ENCODE measurements at regions not wholly inside any gene's neighbourhood (a gene's known extent, or its start where the extent isn't known, plus 50 kb on each side); places are given as distances from the start of the nearest gene placed in this dataset.

DNA sequence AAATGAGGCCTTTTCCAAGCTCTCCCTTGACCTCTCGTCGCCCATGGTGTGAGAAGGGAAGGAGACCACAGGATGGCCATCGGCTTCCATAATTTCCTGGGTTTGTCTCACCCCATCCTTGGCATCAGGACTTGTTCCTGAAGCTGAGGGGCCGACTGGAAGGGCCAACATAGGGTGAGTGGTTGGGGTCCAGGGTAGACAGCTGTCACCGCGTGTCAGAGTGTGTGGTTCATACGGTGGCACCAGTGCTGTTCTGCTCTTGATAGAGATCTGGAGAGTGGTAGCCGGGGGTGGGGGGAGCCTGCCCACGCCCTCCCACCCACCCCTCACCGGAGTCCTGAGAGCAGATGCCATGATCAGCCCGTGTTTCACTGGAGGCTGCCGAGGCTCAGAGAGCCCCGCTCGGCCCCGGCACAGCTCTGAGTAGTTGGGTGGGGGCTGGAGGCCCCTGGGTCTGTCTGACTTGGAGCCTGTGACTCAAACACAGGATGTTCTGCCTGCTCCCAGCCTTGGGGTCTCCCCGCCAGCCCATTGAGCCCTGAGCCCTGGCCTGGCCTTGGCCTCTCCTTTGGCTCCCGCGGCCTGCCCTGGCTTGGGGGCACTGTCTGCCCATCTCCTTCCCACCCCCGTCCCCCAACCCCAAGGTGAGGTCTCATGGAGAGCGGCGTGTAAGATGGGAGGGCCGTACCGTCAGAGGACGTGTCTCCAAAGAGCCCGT lies 53.1 kb upstream of the IER5L start:
- BruUV-seq (replicated peaks), result no TSS peak
- Histone ChIP-seq H3K4me2 (ENCODE audit: low read depth, low read length) (no peak overlapping the region), H3K9ac (ENCODE audit: low read depth, low read length) (no peak overlapping the region), H3K27ac (ENCODE audit: insufficient read depth, low read length) (no peak overlapping the region), H3K9me3 (ENCODE audit: control insufficient read depth, insufficient read depth, low read length) (peaks cover 11% of the 10 kb centered on the region), H3K4me1 (ENCODE audit: control insufficient read depth, insufficient read depth, low read length) (no peaks in the 10 kb centered on the region), H3K27me3 (ENCODE audit: control insufficient read depth, insufficient read depth, low read length) (no peaks in the 10 kb centered on the region), H2BK5ac (ENCODE audit: low read depth, low read length, poor library complexity, severe bottlenecking) (no peak overlapping the region), H3K79me1 (ENCODE audit: low read depth in 1 of 2, low read length in 2 of 2) (no peaks in the 10 kb centered on the region), H3K36me3 (ENCODE audit: control insufficient read depth, insufficient read depth, low read length) (no peaks in the 10 kb centered on the region), H2BK20ac (ENCODE audit: low read depth, low read length) (no peak overlapping the region), H2AK9ac (replicated peaks; ENCODE audit: low read depth, low read length, poor library complexity) (no peak overlapping the region), H3K4ac (ENCODE audit: low read depth, low read length) (no peak overlapping the region), H2BK120ac (ENCODE audit: low read depth, low read length) (no peak overlapping the region), H3K4me3 (ENCODE audit: insufficient read depth, low read depth, low read length) (no peak overlapping the region), H4K20me1 (ENCODE audit: insufficient read depth, low read length) (no peaks in the 10 kb centered on the region), H3K14ac (replicated peaks; ENCODE audit: low read depth, low read length) (no peak overlapping the region), H3K56ac (ENCODE audit: extremely low read depth, insufficient read depth, low read length) (no peak overlapping the region), H3K9me1 (ENCODE audit: insufficient read depth, low read length) (0 out of 2 replicates have a peak, but pooled peaks cover under 1% of the 10 kb centered on the region), H2AK5ac (ENCODE audit: low read depth, low read length) (no peak overlapping the region), H2BK15ac (ENCODE audit: low read depth, low read length) (no peak overlapping the region), H4K91ac (ENCODE audit: insufficient read depth, low read depth, low read length) (no peak overlapping the region), H3K18ac (ENCODE audit: low read depth, low read length) (no peak overlapping the region), H4K8ac (ENCODE audit: low read depth in 2 of 2, low read length in 2 of 2) (no peak overlapping the region), H3K23ac (ENCODE audit: low read depth, low read length) (no peak overlapping the region), H4K5ac (ENCODE audit: low read depth, low read length) (no peak overlapping the region), H2AFZ (replicated peaks; ENCODE audit: low read length, poor library complexity) (no peak overlapping the region)
- dilution Hi-C loops (cut with HindIII; ENCODE audit: low sequenced_read_pairs, unreplicated experiment) (no loop called here), intact Hi-C loops (cut with micrococcal nuclease) (no loop called here), in situ Hi-C loops (cut with MboI; ENCODE audit: low sequenced_read_pairs) (no loop called here)
- CTCF ChIA-PET, result no interaction called here
- ATAC-seq (ENCODE audit: low read depth) (no peak), DNase-seq (no peak)
- 84% methylated on average over 5 of the region's 25 CpGs; no CpG with 5 or more reads in 1 of the 2 experiments for WGBS, 2 experiments (ENCODE audit: extremely low coverage in 2 of 2, insufficient read length in 1 of 2)
- POLR2A ChIA-PET (ENCODE audit: unreplicated experiment), result no interaction called here
- TF ChIP-seq, protein P1, sequence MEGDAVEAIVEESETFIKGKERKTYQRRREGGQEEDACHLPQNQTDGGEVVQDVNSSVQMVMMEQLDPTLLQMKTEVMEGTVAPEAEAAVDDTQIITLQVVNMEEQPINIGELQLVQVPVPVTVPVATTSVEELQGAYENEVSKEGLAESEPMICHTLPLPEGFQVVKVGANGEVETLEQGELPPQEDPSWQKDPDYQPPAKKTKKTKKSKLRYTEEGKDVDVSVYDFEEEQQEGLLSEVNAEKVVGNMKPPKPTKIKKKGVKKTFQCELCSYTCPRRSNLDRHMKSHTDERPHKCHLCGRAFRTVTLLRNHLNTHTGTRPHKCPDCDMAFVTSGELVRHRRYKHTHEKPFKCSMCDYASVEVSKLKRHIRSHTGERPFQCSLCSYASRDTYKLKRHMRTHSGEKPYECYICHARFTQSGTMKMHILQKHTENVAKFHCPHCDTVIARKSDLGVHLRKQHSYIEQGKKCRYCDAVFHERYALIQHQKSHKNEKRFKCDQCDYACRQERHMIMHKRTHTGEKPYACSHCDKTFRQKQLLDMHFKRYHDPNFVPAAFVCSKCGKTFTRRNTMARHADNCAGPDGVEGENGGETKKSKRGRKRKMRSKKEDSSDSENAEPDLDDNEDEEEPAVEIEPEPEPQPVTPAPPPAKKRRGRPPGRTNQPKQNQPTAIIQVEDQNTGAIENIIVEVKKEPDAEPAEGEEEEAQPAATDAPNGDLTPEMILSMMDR (conservative IDR thresholded peaks at IDR 0.05; ENCODE audit: low read depth, low read length), result no peak
- no peak for TF ChIP-seq BHLHE40 (IDR thresholded peaks at IDR 0.05; ENCODE audit: low read depth, low read length)
- no peak for TF ChIP-seq MAFK (IDR thresholded peaks at IDR 0.05; ENCODE audit: low read depth, low read length)
- TF ChIP-seq MXI1 (IDR thresholded peaks at IDR 0.05; ENCODE audit: borderline replicate concordance, low read depth, low read length), result no peak
- no peak for TF ChIP-seq SMC3 (IDR thresholded peaks at IDR 0.05; ENCODE audit: low read depth, low read length)
- no peak for TF ChIP-seq RFX5 (IDR thresholded peaks at IDR 0.05; ENCODE audit: low read depth, low read length)
- TF ChIP-seq, protein P2, sequence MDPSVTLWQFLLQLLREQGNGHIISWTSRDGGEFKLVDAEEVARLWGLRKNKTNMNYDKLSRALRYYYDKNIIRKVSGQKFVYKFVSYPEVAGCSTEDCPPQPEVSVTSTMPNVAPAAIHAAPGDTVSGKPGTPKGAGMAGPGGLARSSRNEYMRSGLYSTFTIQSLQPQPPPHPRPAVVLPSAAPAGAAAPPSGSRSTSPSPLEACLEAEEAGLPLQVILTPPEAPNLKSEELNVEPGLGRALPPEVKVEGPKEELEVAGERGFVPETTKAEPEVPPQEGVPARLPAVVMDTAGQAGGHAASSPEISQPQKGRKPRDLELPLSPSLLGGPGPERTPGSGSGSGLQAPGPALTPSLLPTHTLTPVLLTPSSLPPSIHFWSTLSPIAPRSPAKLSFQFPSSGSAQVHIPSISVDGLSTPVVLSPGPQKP (IDR thresholded peaks at IDR 0.05; ENCODE audit: borderline replicate concordance, low read depth, low read length), result no peak
- TF ChIP-seq NFE2L2 (IDR thresholded peaks at IDR 0.05; ENCODE audit: low read depth, low read length), result no peak
- TF ChIP-seq POLR2A (IDR thresholded peaks at IDR 0.05; ENCODE audit: low read depth, low read length), result no peak
- no peak for TF ChIP-seq CHD1 (IDR thresholded peaks at IDR 0.05; ENCODE audit: low read depth, low read length)
- no peak for TF ChIP-seq MAZ (IDR thresholded peaks at IDR 0.05; ENCODE audit: borderline replicate concordance, low read depth, low read length)
